ENCODE measurements at regions not wholly inside any gene's neighbourhood (a gene's known extent, or its start where the extent isn't known, plus 50 kb on each side); places are given as distances from the start of the nearest gene placed in this dataset.

- no peak for DNase-seq (ENCODE audit: low read depth in 2 of 2)
Observed at GRCh38 chr16:59179446-59180082, 445.4 kb upstream of the GOT2 start.

DNA sequence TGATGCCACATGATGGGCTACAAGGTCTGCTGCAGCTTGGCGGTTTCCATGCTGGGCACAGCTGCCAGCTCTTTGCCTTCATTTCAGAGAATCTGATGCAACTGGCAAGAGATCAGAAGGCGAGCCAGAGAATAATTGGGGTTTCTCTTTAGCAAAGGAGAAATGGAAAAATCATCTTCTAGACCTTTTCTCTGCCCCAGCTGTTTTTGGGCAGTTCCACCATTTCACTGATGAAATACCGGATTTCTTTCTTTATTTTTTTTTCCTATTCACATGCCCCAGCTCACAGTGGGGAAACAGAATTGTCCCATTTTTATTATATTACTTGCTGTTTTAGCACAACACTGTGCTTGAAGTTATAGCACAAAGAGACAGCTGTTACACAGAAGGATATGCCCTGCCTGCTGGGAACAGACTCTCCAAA is 439.3 kb upstream of the GOT2 start:
- DNase-seq (ENCODE audit: low read depth in 2 of 2) = no peak

DNA sequence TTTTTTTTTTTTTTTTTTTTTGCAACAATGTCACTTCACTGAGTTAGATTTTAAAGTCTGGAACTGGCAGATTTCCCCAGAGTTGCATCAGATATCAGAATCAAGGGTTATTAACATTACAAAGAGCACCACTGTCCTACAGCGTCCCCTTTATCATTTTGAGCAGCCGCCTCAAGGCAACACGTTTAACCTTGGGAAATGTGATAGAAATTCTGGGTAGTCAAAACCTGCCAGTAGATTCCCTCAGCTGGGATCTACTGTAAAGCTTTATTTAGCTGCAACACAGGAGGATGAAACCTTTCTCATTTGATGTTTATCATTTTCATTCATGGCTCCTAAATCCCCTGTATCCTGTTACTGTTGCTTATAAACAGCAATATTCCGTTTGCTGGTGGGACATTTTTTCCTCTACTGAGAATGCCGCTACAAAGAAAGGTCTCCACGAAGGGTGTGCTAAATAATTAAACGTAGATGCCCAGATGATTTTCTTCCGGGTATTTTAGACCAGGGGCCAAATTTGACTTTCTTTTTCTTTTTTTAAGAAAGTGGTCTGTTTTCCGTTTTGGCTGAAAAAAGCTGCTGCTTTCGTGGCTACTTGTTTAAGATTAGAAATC is 436.1 kb upstream of the GOT2 start:
- DNase-seq (ENCODE audit: low read depth in 2 of 2) = no peak

- DNase-seq (ENCODE audit: low read depth in 2 of 2) = no peak
Observed at GRCh38 chr16:59169168-59169567, 435.1 kb upstream of the GOT2 start.

DNA sequence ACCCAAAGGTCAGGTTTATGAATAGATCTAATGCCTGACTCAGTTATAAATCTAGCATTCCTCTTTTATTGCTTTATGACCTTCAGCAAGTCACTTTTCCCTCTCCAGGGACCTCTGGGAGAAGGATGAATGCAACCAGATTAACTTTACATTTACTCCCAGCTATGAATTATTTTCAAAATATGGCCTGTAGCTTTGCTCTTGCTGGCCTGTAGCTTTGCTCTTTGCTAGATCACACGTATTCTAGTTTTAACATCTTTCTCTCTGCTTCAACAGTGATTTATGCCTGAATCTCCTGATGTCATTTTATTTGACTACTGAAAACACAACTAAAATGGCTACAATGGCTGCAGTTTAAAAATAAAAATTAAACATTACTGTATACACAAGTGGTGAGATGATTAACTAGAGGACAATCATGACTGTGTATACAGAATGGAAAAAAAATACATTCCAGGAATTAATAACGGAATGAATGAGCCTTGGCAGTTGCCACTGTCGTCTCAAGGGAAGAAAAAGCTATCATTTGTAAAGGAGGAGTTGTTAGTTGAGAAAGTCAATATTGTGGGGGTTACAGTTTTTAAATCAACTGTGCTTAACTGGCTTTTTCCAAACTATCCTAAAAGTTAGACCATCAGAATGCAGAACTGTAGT is 434.5 kb upstream of the GOT2 start:
- DNase-seq (ENCODE audit: low read depth in 2 of 2) = no peak

- no peak for DNase-seq (ENCODE audit: low read depth in 2 of 2)
Observed at GRCh38 chr16:59164461-59164860, 430.3 kb upstream of the GOT2 start.

DNA sequence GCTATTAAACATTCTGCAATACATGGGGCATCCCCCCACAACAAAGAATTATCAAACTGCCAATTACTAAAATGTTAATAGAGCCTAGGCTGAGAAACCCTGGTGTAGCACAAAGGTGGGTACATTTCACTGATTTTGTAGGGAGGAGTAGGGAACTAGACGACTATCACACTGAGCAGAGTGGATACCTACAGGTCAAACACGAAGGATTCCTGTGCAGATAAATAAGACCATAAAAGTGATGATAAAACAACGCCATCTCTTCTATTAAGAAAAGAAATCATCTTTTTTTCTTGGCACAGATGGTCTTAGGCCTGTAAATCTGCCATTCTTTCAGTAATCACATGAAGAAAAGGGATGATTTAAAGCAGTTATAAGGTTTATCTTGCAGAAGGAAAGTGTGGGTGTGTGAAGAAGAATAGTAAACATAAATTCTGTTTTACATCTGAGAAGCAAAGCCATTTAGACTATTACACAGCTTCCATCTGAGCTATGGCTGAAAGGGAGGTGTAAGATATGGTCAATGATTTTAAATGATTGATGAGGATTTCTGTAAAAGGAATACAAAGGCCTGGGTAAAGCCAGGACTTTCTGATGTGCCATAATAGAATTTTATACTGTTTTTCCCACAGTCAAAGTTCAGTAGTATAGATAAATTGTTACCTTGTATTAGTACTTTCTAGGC is 429.4 kb upstream of the GOT2 start:
- DNase-seq (ENCODE audit: low read depth in 2 of 2) = no peak

GRCh38 chr16:59161679-59162078 is 427.6 kb upstream of the GOT2 start:
- DNase-seq (ENCODE audit: low read depth in 2 of 2) = no peak

DNA sequence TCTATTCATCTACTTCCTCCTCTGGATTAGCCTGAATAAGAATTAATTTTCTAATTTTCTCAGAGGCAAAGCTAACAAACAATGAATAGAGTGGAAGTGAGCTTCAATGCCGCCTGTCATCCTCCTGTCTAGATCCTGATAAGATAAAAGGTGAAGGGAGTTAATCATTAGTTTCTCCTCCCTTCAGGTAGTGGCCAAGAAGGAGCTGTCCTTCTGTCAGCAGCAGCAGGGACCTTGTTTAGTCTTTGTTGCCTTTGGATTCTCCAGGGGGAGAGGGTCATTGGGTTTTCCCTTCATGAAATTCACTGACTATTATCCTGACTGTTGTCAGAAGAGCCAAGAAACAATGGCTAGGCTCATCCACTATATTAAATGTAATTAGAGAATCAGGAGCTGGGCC is 420.2 kb upstream of the GOT2 start:
- no peak for DNase-seq (ENCODE audit: low read depth in 2 of 2)

DNA sequence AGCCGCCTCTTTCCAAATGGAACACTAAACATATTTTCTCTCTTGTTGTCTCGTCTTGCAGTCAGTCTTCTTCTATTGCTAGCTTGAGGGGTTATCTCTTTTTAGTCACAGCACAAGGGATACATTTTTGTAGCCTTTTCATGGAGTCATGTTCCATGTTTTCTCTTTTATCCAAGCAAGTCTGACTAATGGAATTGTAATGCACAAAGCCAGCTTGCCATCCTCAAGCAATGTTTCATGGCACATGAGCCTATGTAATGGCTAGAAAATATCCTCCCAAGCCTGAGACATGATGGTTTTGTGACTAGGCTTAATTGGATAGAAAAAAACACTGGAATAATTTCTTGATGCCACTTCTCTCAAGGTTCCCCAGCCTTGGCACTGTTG is 414.6 kb upstream of the GOT2 start:
- no peak for DNase-seq (ENCODE audit: low read depth in 2 of 2)

GRCh38 chr16:59148056-59148768 is 414.1 kb upstream of the GOT2 start:
- DNase-seq (ENCODE audit: low read depth in 2 of 2) = no peak

DNA sequence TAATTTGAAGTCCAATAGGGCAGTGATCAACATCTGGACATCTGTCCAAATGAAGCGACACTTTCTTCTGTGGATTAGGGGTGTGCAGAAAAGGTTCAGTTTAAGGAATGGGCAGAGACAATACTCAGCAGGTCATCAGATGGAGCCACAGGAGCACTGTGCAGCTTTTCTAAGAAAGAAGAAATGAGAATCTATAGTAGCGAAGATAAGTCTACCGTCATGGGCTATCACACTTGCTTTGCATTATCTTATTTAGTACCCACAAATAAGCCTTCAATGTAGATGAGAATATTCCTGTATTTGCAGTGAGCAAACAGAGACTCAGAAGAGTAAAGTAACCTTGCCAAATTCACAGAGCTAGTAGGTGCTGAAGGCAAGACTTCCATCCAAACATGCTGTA is 412.0 kb upstream of the GOT2 start:
- no peak for DNase-seq (ENCODE audit: low read depth in 2 of 2)

DNA sequence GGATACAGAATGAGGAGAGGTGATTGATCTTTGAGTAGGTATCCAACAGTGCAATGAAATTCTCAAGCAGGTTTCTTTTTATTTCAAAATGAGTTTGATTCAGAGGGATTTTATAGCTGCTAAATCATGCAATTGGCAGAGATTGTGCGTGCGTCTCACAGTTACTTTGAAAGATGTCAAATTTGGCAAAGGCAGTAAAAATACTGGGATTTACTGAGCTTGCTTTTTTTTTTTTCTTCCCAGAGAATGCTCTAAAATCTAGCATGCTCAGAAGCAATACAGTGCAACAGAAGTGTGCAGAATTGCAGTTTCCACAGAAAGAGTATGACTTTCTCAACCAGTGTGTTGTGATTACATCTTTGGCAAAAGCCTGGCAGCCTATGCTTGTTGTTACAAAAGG is 410.7 kb upstream of the GOT2 start:
- no peak for DNase-seq (ENCODE audit: low read depth in 2 of 2)

DNA sequence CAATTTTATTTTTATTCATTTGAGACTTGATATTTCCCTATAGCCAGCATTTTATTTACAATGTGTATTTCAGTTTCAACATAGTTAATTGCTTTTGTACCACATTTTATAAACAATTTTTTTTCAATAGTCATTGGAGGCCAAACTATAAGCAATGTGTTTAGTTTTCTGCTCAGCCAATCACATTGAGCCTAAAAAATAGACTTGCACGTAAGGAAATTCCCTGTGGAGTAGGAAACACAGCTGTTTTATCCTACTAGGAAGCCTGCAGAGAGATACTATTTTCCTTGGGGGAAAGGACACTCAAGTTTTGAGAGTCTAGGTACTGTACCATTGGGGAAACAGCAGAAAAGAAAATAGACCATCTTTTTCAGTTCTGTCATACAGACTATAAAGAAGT is 410.2 kb upstream of the GOT2 start:
- DNase-seq (ENCODE audit: low read depth in 2 of 2) = no peak

DNA sequence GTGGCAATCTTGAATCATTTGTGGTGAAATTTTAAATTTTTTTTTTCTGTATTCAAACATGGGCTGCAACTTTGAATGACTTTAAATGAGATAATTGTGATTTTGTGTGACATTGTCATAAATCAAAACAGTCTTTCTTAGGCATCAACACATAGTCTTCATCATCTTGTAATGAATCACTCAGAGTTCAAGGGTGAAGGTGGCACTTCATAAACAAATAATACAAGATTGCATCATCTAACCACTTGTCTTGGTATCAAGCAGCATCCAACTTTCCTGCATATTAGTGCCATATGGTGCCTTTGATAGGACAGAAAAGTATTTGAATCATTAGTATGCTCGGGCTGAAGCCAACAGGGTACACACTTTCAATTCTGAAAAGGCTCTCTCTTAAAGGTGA is 392.4 kb upstream of the GOT2 start:
- DNase-seq (ENCODE audit: low read depth in 2 of 2) = no peak

DNA sequence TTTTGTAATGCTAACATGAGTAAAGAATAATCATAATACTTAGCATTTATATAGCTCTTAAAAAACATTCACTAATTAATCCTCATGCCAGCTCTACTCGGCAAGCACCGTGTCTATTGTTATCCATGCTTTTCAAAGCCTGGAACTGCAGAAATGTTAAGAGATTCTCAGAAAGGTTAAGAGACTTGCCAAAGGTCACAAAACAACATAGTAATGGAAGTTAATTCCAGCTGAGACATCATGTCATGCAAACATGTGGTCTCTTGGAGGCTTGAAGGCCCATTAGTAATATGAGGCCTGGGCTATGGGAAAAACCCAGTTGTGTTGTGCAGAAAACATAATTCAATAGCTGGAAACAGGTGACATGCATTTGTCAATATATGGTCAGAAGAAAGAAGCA is 389.9 kb upstream of the GOT2 start:
- no peak for DNase-seq (ENCODE audit: low read depth in 2 of 2)

DNA sequence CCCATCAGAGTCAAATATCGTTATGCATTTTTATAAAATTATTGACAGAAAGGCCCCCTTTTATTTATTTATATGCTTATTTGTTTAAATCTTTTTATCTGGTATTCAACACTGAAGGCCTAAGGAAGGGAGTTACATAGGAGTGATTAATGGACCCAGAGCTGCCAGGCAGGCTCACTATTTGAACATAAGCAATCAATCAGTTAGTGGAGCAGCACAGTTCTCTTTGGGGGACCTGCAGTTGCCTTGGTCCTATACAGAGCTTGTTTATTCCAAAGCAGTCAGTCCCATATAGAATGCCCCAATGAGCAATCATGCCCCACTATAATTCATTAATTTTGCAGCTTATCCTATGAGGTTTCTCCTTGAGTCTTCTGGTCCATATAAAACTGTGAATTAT is 389.4 kb upstream of the GOT2 start:
- no peak for DNase-seq (ENCODE audit: low read depth in 2 of 2)

DNA sequence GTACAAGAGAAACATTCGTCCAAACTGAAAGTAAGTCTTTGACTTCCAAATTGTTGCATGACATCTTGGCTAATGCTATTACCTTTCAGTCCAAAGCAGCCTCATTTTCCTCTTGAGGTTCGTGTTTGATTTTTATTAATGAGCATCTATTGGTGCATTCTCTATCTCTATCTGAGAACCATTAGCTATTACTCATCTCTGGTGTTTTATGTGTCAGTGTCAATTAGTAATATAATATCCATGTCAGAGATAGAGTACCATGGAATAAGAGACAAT is 388.1 kb upstream of the GOT2 start:
- no peak for DNase-seq (ENCODE audit: low read depth in 2 of 2)

DNA sequence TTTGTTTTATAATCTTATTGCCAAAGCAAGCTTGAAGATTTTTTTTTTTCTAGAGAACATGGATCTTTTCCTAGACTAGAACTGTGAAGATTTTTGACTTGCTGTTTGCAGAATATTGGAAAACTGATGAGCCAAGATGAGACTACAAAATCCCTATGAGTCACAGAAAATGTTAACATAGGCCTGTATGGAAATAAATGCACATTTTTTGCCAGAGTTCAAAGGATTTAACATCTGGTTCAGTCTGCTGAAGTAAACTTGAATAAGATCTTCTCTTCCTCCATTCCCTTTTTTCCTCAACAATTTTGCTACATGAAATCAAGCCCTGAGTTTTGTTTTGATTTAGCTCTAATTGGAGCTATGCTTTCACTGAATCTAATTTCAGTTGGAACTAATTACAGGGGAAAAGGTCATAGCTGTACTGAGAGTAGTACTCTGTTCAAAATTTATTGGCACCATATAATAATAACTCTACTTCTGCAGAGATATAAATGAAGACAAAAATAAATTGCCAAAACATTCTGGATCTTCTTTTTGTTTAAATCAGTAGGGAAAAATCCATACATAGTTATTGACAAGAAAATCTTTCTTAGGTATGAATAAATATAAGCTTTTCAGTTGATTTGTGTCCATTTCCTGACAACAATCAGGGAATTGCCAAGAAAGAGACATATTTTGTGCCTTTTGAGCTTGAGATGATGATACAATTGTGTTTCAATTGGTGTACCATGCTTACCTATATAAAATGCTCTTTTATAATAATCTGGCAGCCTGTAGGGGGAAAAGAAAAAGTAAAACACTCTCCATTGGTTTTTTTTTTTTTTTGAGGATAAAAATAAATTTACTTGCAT is 387.5 kb upstream of the GOT2 start:
- no peak for DNase-seq (ENCODE audit: low read depth in 2 of 2)

GRCh38 chr16:59116744-59117143 is 382.6 kb upstream of the GOT2 start:
- no peak for DNase-seq (ENCODE audit: low read depth in 2 of 2)

DNA sequence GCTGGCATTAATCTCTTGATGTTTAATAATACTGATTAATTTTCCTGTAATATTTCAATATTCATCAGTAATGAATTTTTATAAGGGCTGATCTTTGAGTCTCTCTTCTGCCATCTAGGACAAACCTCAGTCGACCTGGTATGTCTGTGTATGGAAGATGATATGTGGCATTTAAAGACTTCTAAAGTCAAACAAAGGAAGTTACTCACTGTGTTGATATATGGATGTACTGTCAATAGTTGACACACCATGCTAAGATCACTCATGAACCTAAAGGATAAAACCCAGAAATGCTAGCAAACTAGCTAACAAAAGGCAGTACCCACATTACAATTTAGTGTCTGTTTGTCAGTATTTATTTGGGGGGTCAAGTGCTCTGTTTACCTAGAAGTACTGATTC is 380.7 kb upstream of the GOT2 start:
- DNase-seq (ENCODE audit: low read depth in 2 of 2) = no peak

Measured in stimulated activated CD4-positive, alpha-beta T cell treated with anti-CD3 and anti-CD28 coated beads, Interleukin-1b, Interleukin-23, amount 100 ng/mL, for 1 hour (primary cell).